Endothelial cell (in vitro differentiated cells): ENCODE measurements at regions not wholly inside any gene's neighbourhood (a gene's known extent, or its start where the extent isn't known, plus 50 kb on each side); places are given as distances from the start of the nearest gene placed in this dataset.

Experiments
- DNase-seq: peaks from one replicate; pipeline ENCODE4 v3.0.0; 2021; ENCODE audit warnings: low spot score
- H3K27ac Mint-ChIP-seq: one replicate; pipeline ENCODE4 v1.8.0; 2021; ENCODE audit warnings: mixed read lengths, inconsistent platforms; ENCODE audit not compliant: unreplicated experiment
- H3K27me3 Mint-ChIP-seq: one replicate; pipeline ENCODE4 v1.8.0; 2021; ENCODE audit warnings: mild to moderate bottlenecking, moderate library complexity, mixed read lengths, inconsistent platforms; ENCODE audit not compliant: unreplicated experiment
- H3K36me3 Mint-ChIP-seq: one replicate; pipeline ENCODE4 v1.8.0; 2021; ENCODE audit warnings: mild to moderate bottlenecking, low read depth, mixed read lengths, inconsistent platforms; ENCODE audit not compliant: unreplicated experiment
- H3K4me1 Mint-ChIP-seq: one replicate; pipeline ENCODE4 v1.8.0; 2021; ENCODE audit warnings: mild to moderate bottlenecking, mixed read lengths, inconsistent platforms; ENCODE audit not compliant: unreplicated experiment
- H3K4me3 Mint-ChIP-seq: one replicate; pipeline ENCODE4 v1.8.0; 2021; ENCODE audit warnings: mild to moderate bottlenecking, mixed read lengths, inconsistent platforms; ENCODE audit not compliant: unreplicated experiment
- H3K9me3 Mint-ChIP-seq: one replicate; pipeline ENCODE4 v1.8.0; 2021; ENCODE audit warnings: mixed read lengths, inconsistent platforms; ENCODE audit not compliant: unreplicated experiment
- TF ChIP-seq, protein P1 (sequence below): fragments of 200-600 bp; sonication (generic); IDR thresholded peaks from one replicate; pipeline ENCODE4 v1.5.0; 2021; ENCODE audit warnings: antibody characterized with exemption; ENCODE audit not compliant: unreplicated experiment

DNA sequence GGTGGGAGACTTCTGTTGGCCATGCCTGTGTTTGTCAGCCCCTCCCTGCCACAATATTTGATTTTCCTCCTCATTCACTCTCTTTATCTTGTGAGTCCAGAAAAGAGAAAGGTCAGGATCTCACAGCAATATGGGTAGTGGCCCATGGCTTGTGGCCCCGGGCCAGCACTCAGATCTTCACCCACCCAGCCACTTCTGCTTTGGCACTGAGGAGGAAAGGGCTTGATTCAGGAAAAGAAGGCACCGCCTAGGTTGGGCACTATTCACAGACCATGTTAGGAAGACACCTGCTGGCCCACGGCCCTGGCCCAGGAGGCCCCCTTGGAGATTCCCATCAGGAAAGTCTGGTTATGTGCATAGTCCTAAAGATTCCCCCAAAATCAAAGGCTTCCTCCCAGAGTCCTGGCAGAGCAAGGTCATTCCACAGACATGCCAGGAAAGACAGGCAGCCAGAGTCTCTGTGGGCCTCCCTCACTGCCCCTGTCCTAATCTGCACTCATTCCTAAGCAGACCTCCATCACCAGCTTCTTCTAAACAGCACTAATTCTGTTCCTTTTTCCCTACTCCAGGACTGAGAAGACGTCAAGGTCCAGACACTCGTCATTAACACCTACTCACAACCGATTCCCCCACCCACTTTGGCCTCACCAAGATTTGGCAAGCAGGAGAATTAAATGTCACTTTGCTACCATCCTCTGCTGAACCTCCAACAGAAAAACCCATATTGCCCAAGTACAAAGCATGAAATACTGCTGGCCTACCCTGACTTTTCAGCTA is 179.3 kb downstream of the DEPDC1B start:
- TF ChIP-seq, protein P1, sequence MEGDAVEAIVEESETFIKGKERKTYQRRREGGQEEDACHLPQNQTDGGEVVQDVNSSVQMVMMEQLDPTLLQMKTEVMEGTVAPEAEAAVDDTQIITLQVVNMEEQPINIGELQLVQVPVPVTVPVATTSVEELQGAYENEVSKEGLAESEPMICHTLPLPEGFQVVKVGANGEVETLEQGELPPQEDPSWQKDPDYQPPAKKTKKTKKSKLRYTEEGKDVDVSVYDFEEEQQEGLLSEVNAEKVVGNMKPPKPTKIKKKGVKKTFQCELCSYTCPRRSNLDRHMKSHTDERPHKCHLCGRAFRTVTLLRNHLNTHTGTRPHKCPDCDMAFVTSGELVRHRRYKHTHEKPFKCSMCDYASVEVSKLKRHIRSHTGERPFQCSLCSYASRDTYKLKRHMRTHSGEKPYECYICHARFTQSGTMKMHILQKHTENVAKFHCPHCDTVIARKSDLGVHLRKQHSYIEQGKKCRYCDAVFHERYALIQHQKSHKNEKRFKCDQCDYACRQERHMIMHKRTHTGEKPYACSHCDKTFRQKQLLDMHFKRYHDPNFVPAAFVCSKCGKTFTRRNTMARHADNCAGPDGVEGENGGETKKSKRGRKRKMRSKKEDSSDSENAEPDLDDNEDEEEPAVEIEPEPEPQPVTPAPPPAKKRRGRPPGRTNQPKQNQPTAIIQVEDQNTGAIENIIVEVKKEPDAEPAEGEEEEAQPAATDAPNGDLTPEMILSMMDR, result no peak
- Mint-ChIP-seq H3K9me3 (no peaks in the 10 kb centered on the region), H3K4me1 (peaks cover 6% of the 10 kb centered on the region), H3K27ac (no peak overlapping the region), H3K4me3 (no peak overlapping the region), H3K36me3 (no peaks in the 10 kb centered on the region), H3K27me3 (peaks cover 2% of the 10 kb centered on the region)
- DNase-seq, result no peak

DNA sequence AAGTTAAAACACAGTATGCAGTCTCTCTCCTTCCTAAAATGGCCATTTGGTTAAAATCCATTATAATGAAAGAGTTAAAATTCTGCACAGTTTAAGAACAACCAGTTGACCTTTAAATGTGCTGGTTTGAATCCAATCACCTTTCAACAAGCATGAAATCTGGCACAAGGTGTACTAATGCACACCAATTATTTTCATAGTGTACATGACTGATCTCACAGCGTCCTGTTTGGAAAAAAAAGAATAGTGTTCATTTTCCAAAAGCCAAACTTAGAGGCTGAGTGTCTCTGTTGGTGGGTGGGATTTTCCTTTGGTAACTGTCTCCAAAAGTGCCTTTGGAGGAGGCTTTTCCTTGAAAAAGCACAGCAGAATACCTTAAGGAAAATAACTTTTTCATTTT is 180.6 kb downstream of the DEPDC1B start:
- DNase-seq, result no peak
- H3K27me3 Mint-ChIP-seq, result peaks cover under 1% of the 10 kb centered on the region
- H3K36me3 Mint-ChIP-seq, result no peaks in the 10 kb centered on the region
- no peak overlapping the region for H3K27ac Mint-ChIP-seq
- peaks cover 6% of the 10 kb centered on the region for H3K4me1 Mint-ChIP-seq
- no peaks in the 10 kb centered on the region for H3K9me3 Mint-ChIP-seq
- no peak overlapping the region for H3K4me3 Mint-ChIP-seq
- TF ChIP-seq, protein P1, result no peak

DNA sequence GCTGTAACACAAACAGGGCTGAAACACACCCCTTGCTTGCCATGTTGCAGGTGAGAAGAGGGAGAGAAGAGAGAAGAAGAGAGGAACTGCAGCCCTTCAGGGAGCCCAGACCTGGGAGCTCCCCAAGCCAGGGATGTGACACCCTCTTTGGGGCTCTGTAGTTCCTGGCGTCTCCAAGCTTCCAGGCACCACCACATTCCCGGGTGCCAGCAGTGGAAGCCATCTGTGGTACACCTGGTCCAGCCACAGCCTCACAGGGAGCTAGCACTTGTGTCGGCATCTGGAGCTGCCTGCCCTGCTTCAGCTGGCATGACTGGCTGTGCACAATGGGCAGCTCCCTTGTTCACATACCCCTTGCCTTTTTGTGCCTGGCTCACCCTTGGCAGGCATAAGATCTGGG is 182.1 kb downstream of the DEPDC1B start:
- DNase-seq, result no peak
- Mint-ChIP-seq H3K27me3 (no peaks in the 10 kb centered on the region), H3K36me3 (no peaks in the 10 kb centered on the region), H3K4me1 (peaks cover 6% of the 10 kb centered on the region), H3K4me3 (no peak overlapping the region), H3K27ac (no peak overlapping the region), H3K9me3 (no peaks in the 10 kb centered on the region)
- TF ChIP-seq, protein P1, result no peak

DNA sequence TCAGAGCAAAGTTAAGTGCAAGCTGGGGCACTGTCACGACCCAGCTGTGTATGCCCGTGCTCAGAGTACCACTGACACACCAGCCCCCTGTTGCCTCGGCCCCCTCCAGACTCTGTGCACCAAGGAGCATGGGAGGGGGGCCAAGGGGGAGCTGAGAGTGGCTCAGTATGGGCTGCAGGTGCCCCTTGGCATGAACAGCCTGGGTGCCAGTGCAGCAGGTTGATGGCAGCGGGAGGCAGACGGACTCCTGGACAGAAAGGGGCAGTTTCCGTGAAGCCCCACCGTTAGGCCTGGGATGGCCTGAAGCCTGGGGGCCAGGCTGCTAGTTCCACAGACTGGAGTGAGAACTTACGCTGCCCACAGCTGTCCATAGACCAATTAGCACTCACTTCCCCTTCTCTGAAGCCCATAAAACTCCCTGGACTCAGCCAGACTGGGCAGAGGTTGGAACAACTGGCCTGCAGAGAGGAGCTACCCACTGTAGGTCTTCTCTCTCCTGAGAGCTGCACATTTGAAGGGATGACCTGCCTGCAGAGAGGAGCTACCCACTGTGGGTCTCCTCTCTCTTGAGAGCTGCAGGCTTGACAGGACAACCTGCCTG is 182.8 kb downstream of the DEPDC1B start:
- H3K27ac Mint-ChIP-seq, result no peak overlapping the region

More for the DNA sequence above, 182.8 kb downstream of the DEPDC1B start:
- Mint-ChIP-seq H3K36me3 (no peaks in the 10 kb centered on the region), H3K4me1 (peaks cover 6% of the 10 kb centered on the region), H3K4me3 (no peak overlapping the region), H3K27me3 (no peaks in the 10 kb centered on the region), H3K9me3 (no peaks in the 10 kb centered on the region)
- TF ChIP-seq, protein P1, result no peak
- DNase-seq, result no peak
